Ovary (tissue), 3 donors: ENCODE measurements at regions not wholly inside any gene's neighbourhood (a gene's known extent, or its start where the extent isn't known, plus 50 kb on each side); places are given as distances from the start of the nearest gene placed in this dataset.

Source experiments
- CTCF ChIP-seq, 3 donors: fragments of 450-650 bp in 2 of 3; fragments of 200-600 bp in 1 of 3; IDR thresholded peaks; one replicate each; pipeline versions ENCODE4 v1.5.1 to v1.8.0; 2016 to 2022; ENCODE audit warnings: antibody characterized with exemption in 3 of 3, mild to moderate bottlenecking in 1 of 3
- EP300 ChIP-seq: sonication (generic); formaldehyde crosslinking; IDR thresholded peaks from one replicate; pipeline ENCODE4 v1.6.1; 2017; ENCODE audit warnings: antibody characterized with exemption
- donor health status: DM: no; HTN: no; CAD: no.

- TF ChIP-seq CTCF (IDR thresholded peaks at IDR 0.05) (no peak), EP300 (no peak)
Observed at GRCh38 chr11:103542851-103543250, 433.6 kb downstream of the DYNC2H1 start.
